ENCODE measurements at regions not wholly inside any gene's neighbourhood (a gene's known extent, or its start where the extent isn't known, plus 50 kb on each side); places are given as distances from the start of the nearest gene placed in this dataset.

GRCh38 chr2:37784759-37785149 lies 113.3 kb upstream of the CDC42EP3 start:
- TF ChIP-seq, protein P1, sequence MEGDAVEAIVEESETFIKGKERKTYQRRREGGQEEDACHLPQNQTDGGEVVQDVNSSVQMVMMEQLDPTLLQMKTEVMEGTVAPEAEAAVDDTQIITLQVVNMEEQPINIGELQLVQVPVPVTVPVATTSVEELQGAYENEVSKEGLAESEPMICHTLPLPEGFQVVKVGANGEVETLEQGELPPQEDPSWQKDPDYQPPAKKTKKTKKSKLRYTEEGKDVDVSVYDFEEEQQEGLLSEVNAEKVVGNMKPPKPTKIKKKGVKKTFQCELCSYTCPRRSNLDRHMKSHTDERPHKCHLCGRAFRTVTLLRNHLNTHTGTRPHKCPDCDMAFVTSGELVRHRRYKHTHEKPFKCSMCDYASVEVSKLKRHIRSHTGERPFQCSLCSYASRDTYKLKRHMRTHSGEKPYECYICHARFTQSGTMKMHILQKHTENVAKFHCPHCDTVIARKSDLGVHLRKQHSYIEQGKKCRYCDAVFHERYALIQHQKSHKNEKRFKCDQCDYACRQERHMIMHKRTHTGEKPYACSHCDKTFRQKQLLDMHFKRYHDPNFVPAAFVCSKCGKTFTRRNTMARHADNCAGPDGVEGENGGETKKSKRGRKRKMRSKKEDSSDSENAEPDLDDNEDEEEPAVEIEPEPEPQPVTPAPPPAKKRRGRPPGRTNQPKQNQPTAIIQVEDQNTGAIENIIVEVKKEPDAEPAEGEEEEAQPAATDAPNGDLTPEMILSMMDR (IDR thresholded peaks at IDR 0.05): no peak
- TF ChIP-seq POLR2A (IDR thresholded peaks at IDR 0.05): no peak
